Medulla oblongata (tissue), 1 donor: ENCODE measurements at regions not wholly inside any gene's neighbourhood (a gene's known extent, or its start where the extent isn't known, plus 50 kb on each side); places are given as distances from the start of the nearest gene placed in this dataset.
"Not testable (repeated sequence)": the region's sequence is repeated elsewhere in the genome, so short reads cannot be mapped to it uniquely, and the experiment has no call there.

Experiments
- DNase-seq: peaks from one replicate; pipeline ENCODE4 v3.0.0-alpha.2; 2015; ENCODE audit errors: extremely low spot score

GRCh38 chr4:170425040-170425439 is 335.3 kb upstream of the AADAT start:
- DNase-seq: no peak

GRCh38 chr4:170423137-170423536 is 333.4 kb upstream of the AADAT start:
- no peak for DNase-seq

GRCh38 chr4:170420255-170420693 is 330.5 kb upstream of the AADAT start:
- DNase-seq: no peak

GRCh38 chr4:170414961-170415360 is 325.2 kb upstream of the AADAT start:
- DNase-seq: no peak

GRCh38 chr4:170414360-170414759 is 324.6 kb upstream of the AADAT start:
- no peak for DNase-seq

GRCh38 chr4:170413951-170414350 is 324.2 kb upstream of the AADAT start:
- no peak for DNase-seq

GRCh38 chr4:170400361-170400760 is 310.6 kb upstream of the AADAT start:
- DNase-seq: no peak

GRCh38 chr4:170399581-170400293 is 310.0 kb upstream of the AADAT start:
- DNase-seq: no peak

GRCh38 chr4:170398218-170398617 is 308.5 kb upstream of the AADAT start:
- DNase-seq: no peak

- DNase-seq: no peak
Observed at GRCh38 chr4:170395773-170396172, 306.0 kb upstream of the AADAT start.

GRCh38 chr4:170391066-170391740 is 301.4 kb upstream of the AADAT start:
- DNase-seq: no peak

- DNase-seq: no peak
Observed at GRCh38 chr4:170389411-170389810, 299.7 kb upstream of the AADAT start.

- no peak for DNase-seq
Observed at GRCh38 chr4:170388255-170388654, 298.5 kb upstream of the AADAT start.

- DNase-seq: no peak
Observed at GRCh38 chr4:170386971-170387370, 297.2 kb upstream of the AADAT start.

GRCh38 chr4:170386511-170386910 is 296.8 kb upstream of the AADAT start:
- no peak for DNase-seq

- DNase-seq: no peak
Observed at GRCh38 chr4:170374770-170375169, 285.0 kb upstream of the AADAT start.

- no peak for DNase-seq
Observed at GRCh38 chr4:170348945-170349344, 259.2 kb upstream of the AADAT start.

- not testable (repeated sequence) for DNase-seq
Observed at GRCh38 chr4:170347191-170347590, 257.4 kb upstream of the AADAT start.

- DNase-seq: no peak
Observed at GRCh38 chr4:170339522-170339921, 249.8 kb upstream of the AADAT start.

- no peak for DNase-seq
Observed at GRCh38 chr4:170336238-170336775, 246.6 kb upstream of the AADAT start.

GRCh38 chr4:170325599-170325998 is 235.8 kb upstream of the AADAT start:
- DNase-seq: no peak

GRCh38 chr4:170323623-170324022 is 233.9 kb upstream of the AADAT start:
- DNase-seq: no peak

- no peak for DNase-seq
Observed at GRCh38 chr4:170307182-170307581, 217.4 kb upstream of the AADAT start.
